GM23338 (cell line): ENCODE measurements at regions not wholly inside any gene's neighbourhood (a gene's known extent, or its start where the extent isn't known, plus 50 kb on each side); places are given as distances from the start of the nearest gene placed in this dataset.

Experiments
- CREB1 ChIP-seq: fragments of 250-450 bp; sonication (Bioruptor Pico); IDR thresholded peaks from 2 replicates; pipeline ENCODE4 v1.5.0; 2020; ENCODE audit warnings: low read depth, mild to moderate bottlenecking, moderate library complexity
- CTCF ChIP-seq, 2 experiments: fragments of 200-600 bp in 1 of 2; sonication (generic) in 1 of 2; conservative IDR thresholded peaks; 2 replicates each; pipeline versions ENCODE4 v1.5.1 to v1.6.1; 2016 to 2017; ENCODE audit warnings: antibody characterized with exemption in 2 of 2, low read depth in 2 of 2, mild to moderate bottlenecking in 2 of 2, moderate library complexity in 1 of 2
- EZH2 ChIP-seq: fragments of 200-600 bp; sonication (generic); IDR thresholded peaks from one replicate; pipeline ENCODE4 v1.8.0; 2017; ENCODE audit warnings: antibody characterized with exemption, mild to moderate bottlenecking, low read depth; ENCODE audit not compliant: unreplicated experiment
- EZH2phosphoT487 ChIP-seq: fragments of 200-600 bp; sonication (generic); IDR thresholded peaks from one replicate; pipeline ENCODE4 v1.8.1; 2018; ENCODE audit warnings: antibody characterized with exemption; ENCODE audit not compliant: unreplicated experiment
- NANOG ChIP-seq: IDR thresholded peaks from 2 replicates; pipeline ENCODE4 v1.6.1; 2016; ENCODE audit warnings: antibody characterized with exemption, borderline replicate concordance
- POLR2AphosphoS5 ChIP-seq: IDR thresholded peaks from 2 replicates; pipeline ENCODE4 v1.6.1; 2016; ENCODE audit warnings: antibody characterized with exemption, low read depth
- REST ChIP-seq: IDR thresholded peaks from one replicate; pipeline ENCODE4 v1.6.1; 2018; ENCODE audit warnings: antibody characterized with exemption; ENCODE audit not compliant: unreplicated experiment

GRCh38 chr20:51259455-51259854, 236.5 kb upstream of the KCNG1 start:
- no peak for TF ChIP-seq CTCF (conservative IDR thresholded peaks at IDR 0.05; ENCODE audit: low read depth in 2 of 2)
- TF ChIP-seq EZH2, result no peak
- no peak for TF ChIP-seq EZH2phosphoT487
- no peak for TF ChIP-seq REST
- no peak for TF ChIP-seq POLR2AphosphoS5
- TF ChIP-seq CREB1, result no peak
- no peak for TF ChIP-seq NANOG
